HG03045 (cell line): ENCODE measurements at regions not wholly inside any gene's neighbourhood (a gene's known extent, or its start where the extent isn't known, plus 50 kb on each side); places are given as distances from the start of the nearest gene placed in this dataset.
"Not testable (repeated sequence)": the region's sequence is repeated elsewhere in the genome, so short reads cannot be mapped to it uniquely, and the experiment has no call there.

Experiments
- ATAC-seq: cut with Tn5 transposase; IDR thresholded peaks from one replicate; pipeline ENCODE4 v1.9.1; 2021; ENCODE audit warnings: mild to moderate bottlenecking, moderate library complexity; ENCODE audit not compliant: unreplicated experiment

DNA sequence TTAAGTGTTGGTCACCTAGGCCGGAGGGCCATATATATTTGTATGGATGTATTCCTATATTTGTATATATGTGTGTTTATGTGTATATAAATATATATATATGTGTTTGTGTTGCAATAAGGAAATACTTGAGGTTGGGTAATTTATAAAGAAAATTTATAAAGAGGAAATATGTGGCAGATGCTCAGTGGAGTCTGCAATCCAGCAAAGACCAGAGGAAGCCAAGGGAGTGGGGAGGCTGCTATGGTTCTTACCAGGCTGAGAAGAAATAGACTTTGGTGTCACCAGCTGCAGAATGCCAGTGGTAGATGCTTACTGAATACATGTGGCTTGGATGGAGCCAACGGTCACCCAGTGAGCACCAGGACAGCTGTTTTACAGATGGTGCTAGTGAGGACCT, 97.4 kb upstream of the ELOVL5 start:
- ATAC-seq = no peak

GRCh38 chr6:53441761-53442160, 93.0 kb upstream of the ELOVL5 start:
- no peak for ATAC-seq

- no peak for ATAC-seq
Observed at GRCh38 chr6:53441035-53441493, 92.3 kb upstream of the ELOVL5 start.

GRCh38 chr6:53440336-53440945, 91.7 kb upstream of the ELOVL5 start:
- no peak for ATAC-seq

DNA sequence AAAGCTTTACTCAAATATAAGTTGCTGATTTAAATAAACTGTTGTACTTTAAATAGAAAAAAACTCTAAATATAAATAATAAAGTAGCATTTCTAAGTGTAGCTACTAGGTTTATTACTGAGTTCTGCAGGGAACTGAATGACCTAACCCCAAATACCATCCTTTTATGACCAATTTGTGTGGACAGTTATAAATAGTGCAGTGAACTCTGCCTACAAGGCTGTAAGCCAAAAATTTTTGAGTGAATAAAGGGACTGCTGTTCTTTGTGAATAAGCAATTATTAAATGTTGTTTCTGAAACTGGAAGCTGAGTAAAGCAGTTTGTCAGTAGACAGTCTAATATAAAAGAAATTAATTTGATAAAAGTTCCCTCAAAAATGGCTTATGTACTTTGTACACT, 90.8 kb upstream of the ELOVL5 start:
- no peak for ATAC-seq

GRCh38 chr6:53437557-53438202, 88.9 kb upstream of the ELOVL5 start:
- no peak for ATAC-seq

DNA sequence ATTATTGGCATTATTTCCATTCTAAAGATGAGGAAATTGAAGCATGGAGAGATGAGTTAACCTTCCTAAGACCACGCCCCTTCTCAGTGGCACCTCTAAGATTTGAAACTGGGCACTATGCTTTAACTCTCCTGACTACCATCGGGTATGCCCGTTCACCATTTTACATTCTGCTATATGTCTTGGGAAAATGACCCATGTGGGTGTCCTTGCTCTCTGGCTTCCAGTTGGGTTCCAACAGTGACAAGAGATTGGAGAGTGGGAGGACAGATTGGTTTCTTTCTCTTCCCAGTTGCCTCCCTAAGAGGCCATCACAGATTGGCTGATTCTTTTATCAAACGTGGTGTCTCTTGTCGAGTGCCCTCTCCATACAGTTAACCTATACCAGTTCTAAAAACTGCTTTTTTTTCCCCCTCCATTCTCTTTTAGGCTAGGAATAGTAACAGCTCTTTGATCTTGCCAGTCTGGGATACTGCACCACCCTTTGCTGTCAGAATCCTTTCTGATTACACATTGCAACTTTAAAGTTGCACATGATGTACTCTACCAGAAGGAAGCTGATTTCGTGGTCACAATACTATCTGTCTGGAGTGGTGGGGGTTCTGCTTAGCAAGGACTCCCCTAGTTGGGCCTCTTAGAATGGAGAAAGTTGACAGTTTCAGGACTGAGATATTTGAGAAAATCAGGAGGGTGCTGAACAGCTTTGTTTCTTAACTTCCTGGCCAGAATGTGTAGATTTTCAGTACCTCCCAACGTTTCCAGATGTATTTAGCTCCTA, 88.0 kb upstream of the ELOVL5 start:
- ATAC-seq = no peak

DNA sequence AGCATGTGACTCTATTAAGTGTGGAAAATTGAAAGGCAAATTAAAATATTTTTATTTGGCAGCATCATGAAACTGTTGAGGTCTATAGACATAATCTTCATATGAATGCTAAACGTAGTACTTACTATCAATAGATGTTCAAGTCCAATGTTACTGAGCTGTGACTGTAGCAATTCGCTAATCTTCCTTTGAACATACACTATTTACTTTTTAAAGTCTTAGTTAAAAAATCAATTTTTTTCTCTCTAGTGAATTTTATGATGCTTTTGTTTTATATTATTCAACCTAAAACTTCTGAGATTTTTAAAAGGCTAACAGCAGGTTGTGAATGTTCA, 85.2 kb upstream of the ELOVL5 start:
- no peak for ATAC-seq

- ATAC-seq = no peak
Observed at GRCh38 chr6:53433261-53433950, 84.7 kb upstream of the ELOVL5 start.

DNA sequence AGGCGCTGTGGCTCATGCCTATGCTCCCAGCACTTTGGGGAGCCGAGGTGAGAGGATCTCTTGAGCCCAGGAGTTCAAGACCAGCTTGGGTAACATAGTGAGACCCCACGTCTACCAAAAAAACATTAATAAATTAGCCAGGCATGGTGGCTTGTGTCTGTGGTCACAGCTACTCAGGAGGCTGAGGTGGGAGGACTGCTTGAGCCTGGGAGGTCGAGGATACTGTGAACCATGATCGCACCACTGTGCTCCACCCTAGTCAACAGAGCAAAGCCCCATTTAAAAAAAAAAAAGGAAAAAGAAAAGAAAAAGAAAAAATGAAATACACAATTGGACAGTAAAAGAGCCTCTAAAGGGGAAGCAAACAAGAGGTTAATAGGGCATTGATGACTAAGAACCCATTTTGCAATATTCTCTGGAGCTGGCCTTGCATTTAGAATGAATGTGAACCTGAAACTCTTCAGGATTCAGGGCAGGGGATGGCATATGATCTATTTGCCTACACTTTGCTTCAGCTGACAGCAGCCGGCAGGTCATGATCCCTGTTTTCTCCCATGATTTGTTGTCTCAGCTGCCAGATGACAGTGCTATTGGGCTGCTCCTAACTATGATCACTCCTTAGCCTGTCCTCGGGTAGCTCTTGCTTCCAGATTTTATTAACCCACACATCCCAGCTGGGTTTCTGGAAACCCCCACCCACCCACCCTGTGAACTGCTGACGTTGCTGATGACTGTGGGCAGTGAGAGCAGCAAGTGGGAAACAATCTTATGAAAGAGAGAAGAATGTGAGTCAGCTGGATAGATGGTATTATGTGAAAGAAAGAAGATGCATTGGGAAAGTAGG, 83.8 kb upstream of the ELOVL5 start:
- no peak for ATAC-seq

DNA sequence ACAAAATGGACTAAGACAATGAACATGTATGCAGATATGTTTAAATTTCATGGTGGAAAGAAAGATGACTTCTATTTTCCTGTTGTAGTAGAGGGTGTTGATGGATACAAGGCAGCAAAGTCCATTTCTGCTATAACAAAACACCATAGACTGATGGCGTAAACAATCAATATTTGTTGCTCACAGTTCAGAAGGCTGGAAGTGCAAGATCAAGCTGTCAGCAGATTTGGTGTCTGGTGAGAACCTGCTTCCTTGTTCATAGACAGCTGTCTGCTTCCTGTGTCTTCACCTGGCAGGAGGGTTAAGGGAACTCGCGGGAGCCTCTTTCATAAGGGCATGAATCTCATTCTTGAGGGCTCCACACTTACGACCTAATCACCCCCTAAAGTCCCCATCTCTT, 83.0 kb upstream of the ELOVL5 start:
- no peak for ATAC-seq

- ATAC-seq = no peak
Observed at GRCh38 chr6:53429401-53429800, 80.7 kb upstream of the ELOVL5 start.

DNA sequence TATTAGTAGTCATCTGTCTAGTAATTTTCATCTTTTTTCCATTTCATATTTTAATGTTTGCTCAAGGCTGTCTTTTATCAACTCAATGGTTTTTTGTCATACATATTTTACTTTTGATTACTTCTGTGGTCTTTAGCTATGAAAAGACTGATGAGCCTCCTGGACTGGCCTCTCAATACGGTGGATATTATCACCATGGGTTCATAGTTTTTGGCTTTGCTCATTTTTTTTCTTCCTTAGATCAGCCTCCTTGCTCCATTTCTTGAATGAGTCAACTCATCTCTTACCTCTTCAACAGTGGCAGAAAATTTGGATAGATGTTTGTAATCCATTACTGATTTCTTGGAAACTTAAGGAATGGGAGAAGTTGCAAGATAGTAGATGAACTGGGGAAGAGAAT, 80.1 kb upstream of the ELOVL5 start:
- ATAC-seq = no peak

- ATAC-seq = peak; percentile 84
Observed at GRCh38 chr6:53426667-53427270, 78.0 kb upstream of the ELOVL5 start.

- no peak for ATAC-seq
Observed at GRCh38 chr6:53426117-53426516, 77.4 kb upstream of the ELOVL5 start.

- ATAC-seq = no peak
Observed at GRCh38 chr6:53424976-53425718, 76.4 kb upstream of the ELOVL5 start.

DNA sequence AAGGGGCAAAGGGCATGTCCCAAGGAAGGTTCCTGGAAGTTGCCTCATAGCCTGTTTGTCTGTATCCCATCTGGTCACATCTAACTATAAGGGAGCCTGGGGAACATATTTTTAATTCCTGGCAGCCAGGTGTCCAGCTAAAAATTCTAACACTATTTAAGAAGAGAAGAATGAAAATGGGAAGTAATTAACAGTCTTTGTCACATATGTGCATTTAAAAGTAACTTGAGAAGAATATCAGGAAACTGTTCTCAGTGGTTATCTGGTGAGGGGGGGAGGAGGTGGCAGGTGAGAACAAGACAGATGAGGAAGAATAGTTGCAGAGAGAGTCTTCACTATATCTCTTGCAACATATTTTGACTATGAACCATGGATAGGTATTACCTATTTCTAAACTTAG, 75.5 kb upstream of the ELOVL5 start:
- ATAC-seq = no peak

GRCh38 chr6:53423560-53423959, 74.8 kb upstream of the ELOVL5 start:
- not testable (repeated sequence) for ATAC-seq

- no peak for ATAC-seq
Observed at GRCh38 chr6:53419026-53419425, 70.3 kb upstream of the ELOVL5 start.

DNA sequence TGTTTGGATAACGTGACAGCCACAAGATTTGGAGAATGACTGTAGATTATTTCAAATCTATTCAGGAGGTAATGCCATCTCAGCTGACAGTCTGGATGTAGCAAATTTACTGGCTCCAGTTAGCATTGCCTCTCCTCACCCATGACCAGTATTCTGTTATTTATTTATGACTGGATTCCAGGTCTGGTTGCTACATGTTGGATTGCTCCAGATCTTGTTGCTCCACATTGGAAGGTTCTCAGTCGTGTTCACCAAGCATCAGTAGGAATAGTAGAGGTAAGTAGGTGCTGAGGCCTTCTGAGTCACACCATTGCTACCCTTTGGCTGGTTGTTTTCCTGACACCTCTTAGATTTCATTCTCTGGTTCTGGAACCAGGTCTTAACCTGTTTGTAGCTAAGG, 69.5 kb upstream of the ELOVL5 start:
- ATAC-seq = no peak
